Fibroblast of skin of right biceps (primary cell): ENCODE measurements at regions not wholly inside any gene's neighbourhood (a gene's known extent, or its start where the extent isn't known, plus 50 kb on each side); places are given as distances from the start of the nearest gene placed in this dataset.
"Not testable (repeated sequence)": the region's sequence is repeated elsewhere in the genome, so short reads cannot be mapped to it uniquely, and the experiment has no call there.

Experiments
- DNase-seq: peaks from one replicate; pipeline ENCODE4 v3.0.0-alpha.2; 2013

DNA sequence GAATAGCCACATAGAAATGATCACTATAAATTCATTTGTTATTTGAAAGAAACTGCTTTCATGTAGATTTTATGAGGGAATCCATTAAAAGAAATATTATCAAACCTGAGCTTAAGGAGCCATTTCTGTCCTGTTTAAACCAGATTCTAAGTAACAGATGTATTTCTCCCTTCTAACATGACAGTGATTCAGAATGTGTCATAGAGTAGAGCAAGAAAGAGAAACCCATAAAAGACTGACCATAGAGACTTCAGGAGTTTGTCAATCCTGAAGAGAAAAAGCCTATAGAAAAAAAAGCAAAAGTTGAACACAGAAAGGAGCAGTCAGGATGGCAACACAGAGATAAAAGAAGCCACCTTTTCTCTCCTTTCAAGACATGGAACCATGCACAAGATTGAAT, 390.6 kb downstream of the PRIM2 start:
- DNase-seq, result not testable (repeated sequence)

DNA sequence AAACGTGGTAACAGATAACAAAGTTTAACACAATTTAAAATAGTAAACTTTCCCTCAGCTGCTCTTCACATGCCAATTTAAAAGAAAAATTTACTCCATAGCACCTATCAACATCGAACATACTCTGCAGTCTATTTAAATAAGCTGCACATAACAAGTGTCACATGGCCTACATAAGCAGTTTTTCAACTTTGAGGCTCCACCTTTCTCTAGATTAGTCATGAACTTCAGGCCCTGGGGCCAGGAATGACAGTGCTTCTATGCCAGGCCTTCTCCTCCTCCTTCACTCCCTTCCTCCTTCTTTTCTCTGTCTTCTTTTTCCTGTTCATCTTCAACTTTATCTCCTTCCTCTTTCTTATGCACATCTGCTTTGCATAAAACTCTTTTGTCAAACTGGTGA, 405.1 kb downstream of the PRIM2 start:
- DNase-seq, result not testable (repeated sequence)

DNA sequence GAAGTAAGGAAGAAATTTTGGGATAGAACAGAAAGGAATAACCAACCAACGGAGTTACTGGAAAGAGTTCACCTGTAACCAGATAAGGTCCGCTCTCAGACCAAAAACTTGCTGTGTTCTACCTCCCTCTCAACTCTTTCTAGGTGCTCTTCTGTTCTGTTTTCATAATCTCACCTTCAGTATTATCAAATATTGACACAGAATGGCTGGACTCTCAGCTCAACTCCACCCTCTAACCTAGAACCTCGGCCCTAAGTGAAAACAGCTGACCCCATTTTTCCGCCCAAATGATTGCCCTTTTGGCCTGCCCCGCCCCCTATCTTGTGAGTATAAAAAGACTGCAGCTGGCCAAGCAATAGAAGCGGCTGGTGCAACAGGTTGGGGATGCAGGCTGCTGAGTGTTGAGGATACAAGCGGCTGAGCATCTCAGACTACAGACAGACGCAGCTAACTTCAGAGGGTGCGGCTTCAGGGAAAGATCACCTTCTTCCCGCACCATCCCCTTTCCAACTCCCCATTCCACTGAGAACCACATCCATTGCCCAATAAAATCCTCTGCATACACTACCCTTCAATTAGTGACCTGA, 406.5 kb downstream of the PRIM2 start:
- not testable (repeated sequence) for DNase-seq

DNA sequence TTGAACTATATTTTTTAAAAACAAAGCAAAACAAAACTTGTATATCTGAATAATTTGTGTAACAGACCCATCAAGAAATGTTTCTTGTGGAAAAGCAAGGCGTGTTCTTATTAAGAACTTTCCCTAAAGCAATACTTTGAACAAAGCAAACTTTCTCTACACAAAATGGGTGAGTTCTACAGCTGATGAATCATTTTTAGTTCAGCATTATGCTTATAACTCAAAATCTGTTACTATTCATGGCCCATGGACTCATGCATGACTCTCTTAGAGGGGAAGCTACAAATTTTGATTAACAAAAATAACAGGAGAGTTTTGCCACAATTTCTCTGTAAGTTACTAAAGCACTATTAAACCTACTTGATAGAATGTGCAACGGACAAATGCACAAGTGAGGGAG, 412.0 kb downstream of the PRIM2 start:
- DNase-seq, result not testable (repeated sequence)

DNA sequence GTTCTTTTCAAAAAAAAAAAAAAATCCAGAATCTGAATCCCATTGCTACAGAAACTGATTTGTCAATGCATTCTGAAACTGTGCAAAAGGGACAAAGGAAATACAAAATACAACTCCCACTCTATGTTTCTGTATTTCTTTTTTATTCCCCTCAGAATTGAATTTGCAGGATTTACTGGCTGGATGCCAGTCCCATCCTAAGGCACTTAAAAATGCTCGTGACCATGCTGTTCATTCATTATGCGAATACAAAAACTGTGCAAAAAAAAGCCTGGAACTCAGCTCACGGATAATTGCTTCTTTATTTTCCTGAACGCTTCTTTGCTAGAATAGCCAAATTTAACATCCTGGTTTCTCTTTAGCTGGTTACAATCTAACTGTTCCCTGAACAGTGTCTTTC, 413.3 kb downstream of the PRIM2 start:
- DNase-seq, result not testable (repeated sequence)

DNA sequence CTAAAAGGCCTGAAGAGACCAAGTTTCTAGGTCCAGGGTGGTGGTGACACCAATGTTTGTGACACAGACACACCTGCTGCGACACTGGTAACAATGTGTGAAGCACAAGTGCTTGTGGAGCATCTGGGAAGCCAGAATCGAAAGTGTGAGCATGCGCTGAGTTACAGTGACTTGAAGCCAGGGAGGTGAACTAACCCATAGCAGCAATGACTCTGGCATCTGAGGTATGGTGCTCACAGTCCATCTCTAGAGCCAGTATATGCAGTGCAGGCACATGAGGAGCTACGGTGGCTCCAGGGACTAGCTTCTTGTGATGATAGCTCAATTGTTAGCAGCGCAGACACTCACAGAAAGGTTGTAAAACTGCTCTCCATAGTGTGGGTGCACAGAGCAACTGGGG, 430.3 kb downstream of the PRIM2 start:
- DNase-seq, result not testable (repeated sequence)

DNA sequence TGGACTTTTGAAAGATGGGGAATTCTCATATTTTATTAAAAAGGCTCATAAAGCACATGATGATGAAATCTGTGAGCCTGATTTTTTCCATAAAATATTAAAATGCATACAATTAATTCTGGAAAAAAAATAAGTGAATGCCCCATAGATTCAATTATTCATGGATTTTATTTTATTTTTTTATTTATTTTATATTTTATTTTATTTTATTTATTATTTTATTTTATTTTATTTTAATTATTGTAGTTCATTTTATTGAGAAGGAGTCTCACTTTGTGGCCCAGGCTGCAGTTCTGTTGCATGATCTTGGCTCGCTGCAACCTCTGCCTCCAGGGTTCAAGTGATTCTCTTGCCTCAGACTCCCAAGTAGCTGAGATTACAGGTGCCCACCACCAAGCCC, 442.4 kb downstream of the PRIM2 start:
- DNase-seq, result not testable (repeated sequence)

DNA sequence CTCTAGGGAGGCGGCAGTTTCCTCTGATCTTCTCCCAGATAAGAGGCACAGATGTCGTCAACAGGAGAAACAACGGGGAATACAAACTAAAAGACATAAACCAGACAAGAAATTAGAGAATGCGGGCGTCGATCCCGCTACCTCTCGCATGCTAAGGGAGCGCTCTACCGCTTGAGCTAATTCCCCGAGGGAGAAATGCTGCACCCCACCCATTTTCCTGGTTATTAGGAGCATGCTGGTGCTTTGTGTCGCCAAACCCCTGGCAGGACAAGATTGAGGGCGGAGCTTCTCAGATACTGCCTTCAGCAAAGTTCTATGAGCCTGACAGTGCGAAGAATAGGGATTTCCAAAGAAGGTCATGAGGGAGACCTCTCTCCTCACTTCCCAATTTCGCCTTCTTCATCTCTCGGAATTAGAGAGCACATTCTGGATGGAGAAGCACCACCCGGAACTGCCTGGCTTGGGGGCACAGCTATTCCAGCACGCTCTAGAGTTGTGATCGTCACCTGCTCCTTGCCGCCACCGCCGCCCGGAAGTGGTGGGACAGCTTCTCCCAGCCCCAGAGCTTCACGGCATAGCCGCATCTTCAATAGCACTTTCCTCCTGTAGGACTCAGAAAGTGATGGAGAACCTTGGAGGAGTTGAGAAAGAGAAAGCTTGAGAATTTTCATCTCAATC, 475.4 kb downstream of the PRIM2 start:
- not testable (repeated sequence) for DNase-seq

DNA sequence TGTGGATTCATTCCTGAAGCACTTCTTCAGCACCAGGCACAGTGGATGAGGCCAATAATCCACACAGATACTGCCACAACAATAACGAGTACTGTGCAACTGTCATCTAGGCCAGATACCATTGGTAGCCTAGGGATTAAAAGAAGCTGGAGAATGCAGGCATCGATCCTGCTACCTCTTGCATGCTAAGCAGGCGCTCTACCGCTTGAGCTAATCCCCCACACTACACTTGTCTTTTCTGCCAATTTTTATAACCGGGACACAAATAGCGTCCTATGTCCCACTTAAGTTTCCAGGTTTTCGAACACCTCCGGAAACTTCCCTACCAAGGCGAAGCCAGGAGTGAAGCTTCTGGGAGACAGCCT, 475.9 kb downstream of the PRIM2 start:
- DNase-seq, result peak; percentile 12

DNA sequence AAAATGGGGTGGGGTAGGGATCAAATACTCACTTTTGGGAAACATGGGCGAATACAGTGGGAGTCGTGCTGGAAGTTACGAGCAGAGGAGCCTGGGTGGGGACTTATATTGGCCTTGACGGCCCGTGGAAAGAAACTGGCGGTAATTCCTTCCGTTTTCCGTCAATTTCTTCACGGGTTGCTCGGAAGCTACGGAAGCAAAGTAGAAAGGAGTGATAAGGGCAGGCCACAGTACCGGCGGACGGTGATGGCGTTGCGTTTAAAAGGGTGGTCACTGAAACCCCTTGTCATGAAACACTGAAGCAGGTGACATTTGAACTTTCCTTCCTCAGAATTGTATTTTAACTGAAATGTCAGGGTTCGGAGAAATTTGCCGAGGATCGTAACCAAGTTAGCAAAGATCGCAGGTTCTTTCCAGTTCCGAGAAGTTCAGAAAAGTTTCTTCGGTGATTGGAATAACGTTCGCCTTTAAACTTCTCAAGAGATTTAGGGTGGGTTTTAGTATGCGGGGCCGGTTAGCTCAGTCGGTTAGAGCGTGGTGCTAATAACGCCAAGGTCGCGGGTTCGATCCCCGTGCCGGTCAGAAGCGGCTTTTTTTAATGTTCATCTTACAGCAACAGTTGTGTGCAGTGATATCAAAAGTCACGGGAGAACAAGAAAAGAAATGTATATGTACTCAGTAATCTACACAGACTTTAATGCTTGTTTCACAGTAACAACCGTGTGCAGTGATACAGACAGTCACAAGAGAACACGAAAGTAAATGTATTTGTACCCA, 482.5 kb downstream of the PRIM2 start:
- peak; percentile 71 for DNase-seq

DNA sequence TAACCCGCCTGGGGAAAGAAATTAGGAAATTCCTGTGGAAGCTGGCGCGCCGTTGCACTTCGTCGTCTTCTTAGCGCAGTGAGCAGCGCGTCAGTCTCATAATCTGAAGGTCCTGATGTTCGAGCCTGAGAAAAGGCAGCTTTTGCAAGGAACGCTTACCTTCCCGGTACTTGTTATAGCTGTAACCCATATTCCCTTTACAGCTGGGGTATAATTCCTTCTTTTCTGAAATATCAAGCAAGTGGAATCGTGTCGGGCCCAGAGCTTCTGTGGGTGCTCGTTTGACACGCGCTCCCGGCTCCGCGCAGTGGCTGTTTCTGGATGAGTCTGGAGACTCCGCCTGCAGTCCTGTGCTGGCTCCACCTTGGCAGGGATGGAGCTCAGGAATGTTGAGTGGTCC, 491.2 kb downstream of the PRIM2 start:
- DNase-seq, result peak; percentile 34

DNA sequence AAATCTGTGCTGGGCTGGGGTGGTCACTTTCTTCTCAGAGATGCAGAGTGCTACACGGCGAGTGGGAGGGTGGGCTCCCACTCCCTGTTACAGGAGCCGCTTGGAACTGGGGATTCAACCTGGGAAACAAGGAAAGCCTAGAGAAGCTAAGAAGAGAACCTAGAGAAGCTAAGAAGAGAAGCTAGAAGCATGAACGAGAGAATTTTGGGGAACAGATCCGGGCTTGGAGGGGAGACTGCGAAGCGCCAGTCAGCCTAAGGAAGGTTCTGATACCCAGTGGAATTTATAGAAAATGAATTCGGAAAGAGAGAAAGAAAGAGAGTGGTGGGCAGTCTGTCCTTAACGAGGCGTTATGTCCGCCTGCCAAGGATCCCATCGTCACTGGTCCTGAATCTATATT, 492.0 kb downstream of the PRIM2 start:
- DNase-seq, result not testable (repeated sequence)

DNA sequence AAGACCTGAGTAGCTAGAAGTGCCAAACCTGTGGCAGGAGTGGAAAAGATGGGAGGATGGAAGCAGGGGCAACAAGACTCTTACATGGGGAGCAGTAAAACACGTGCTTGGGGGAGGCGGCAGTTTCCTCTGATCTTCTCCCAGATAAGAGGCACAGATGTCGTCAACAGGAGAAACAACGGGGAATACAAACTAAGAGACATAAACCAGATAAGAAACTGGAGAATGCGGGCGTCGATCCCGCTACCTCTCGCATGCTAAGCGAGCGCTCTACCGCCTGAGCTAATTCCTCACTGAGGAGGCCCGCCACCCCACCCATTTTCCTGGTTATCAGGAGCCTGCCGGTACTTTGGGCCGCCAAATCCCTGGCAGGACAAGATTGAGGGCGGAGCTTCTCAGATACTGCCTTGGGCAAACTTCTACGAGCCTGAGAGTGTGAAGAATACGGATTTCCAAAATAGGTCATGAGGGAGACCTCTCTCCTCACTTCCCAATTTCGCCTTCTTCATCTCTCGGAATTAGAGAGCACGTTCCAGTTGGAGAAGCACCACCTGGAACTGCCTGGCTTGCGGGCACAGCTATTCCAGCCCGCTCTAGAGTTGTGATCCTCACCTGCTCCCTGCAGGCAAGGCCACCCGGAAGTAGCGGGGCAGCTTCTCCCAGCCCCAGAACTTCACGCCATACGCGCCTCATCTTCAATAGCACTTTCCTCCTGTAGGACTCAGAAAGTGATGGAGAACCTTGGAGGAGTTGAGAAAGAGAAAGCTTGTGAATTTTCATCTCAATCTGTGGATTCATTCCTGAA, 496.0 kb downstream of the PRIM2 start:
- DNase-seq, result peak; percentile 20

DNA sequence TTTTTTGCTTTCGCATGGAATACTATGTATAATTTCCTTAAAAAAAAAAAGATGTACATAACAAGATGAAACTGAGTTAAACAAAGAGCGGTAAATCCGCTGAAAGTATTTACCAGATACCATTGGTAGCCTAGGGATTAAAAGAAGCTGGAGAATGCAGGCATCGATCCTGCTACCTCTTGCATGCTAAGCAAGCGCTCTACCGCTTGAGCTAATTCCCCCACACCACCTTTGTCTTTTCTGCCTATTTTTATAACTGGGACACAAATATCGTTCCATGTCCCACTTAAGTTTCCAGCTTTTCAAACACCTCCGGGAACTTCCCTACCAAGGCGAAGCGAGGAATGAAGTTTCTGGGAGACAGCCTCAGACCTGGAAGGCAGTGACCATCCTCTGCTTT, 498.4 kb downstream of the PRIM2 start:
- not testable (repeated sequence) for DNase-seq

DNA sequence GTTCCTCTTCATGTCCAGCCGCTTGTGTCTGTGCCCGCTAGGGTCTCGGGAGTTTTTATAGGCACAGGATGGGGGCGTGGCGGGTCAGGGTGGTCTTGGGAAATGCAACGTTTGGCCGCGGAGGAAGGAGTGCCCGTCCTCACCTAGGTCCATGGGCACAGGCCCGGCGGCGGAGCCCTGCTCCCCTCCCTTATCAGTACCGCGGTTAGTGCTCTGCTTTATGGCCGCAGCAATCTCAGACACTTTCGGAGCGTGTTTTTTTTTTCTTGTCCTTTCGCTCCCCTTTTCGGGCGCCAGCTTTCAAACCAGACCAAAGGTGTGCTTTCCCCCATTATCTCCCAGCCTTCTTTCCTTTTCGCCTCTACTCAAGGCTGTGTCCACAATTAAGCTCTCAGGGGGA, 503.9 kb downstream of the PRIM2 start:
- DNase-seq, result not testable (repeated sequence)

DNA sequence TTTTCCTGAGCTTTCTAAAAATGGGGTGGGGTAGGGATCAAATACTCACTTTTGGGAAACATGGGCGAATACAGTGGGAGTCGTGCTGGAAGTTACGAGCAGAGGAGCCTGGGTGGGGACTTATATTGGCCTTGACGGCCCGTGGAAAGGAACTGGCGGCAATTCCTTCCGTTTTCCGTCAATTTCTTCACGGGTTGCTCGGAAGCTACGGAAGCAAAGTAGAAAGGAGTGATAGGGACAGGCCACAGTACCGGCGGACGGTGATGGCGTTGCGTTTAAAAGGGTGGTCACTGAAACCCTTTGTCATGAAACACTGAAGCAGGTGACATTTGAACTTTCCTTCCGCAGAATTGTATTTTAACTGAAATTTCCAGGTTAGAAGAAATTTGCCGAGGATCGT, 505.0 kb downstream of the PRIM2 start:
- not testable (repeated sequence) for DNase-seq

DNA sequence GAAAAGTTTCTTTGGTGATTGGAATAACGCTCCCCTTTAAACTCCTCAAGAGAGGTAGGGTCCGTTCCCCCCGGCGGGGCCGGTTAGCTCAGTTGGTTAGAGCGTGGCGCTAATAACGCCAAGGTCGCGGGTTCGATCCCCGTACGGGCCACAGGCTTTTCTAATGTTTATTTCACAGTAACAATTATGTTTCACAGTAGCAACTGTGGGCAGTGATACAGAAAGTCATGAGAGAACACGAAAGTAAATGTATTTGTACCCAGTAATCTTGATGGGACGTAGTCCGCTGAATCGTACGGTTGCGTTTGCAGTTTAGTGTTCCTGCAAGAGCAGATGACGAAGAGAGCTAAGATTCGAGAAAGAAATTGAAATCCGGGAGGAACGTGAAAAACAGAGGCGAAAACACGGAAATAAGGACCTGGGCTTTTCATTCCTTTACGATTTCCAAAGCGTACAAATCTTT, 505.5 kb downstream of the PRIM2 start:
- DNase-seq, result peak; percentile 8

DNA sequence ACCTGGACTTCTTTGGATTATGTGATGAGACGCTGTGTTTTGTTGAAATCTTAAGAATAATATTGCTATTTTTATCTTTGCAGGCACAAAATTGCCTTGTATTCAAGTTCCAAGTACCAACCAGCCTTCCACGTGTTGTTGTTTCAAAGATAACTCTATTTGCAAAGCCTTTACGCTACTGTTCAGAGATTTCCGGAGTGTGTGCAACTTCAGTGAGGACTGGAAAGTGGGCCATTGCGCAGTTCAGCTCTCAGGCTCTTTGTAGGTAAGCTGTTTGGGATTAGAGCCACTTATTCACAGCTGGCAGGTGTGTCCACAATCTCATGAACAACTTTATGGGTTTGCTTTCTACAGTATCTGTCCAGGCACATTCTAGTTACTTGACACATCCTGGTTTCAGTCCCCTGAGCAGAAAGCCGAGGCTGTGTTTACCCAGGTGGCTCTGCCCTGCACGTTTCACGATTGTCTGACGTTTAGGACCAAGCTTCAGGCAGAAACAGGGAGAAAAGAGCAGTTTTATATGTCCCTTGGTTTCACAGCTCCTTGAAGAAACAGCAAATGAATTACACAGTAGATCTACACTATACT, 520.3 kb downstream of the PRIM2 start:
- not testable (repeated sequence) for DNase-seq

DNA sequence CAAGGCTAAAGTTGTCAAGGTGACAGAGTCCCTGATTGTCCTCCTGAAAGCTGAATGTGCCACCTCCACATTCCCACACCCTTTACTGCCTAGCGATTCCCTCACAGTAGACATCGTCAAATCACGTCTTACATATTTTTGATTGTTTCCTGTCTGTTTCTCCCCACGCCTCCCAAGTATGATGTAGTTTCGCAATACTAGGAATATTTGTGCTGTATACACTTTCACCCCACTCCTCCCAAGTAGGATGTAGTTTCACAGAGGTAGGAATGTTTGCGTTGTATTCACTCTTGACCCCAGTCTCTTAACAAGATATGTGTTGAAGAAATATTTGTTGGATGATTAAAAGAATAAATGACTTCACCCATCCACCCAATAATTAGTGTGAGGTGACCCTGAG, 524.1 kb downstream of the PRIM2 start:
- not testable (repeated sequence) for DNase-seq

DNA sequence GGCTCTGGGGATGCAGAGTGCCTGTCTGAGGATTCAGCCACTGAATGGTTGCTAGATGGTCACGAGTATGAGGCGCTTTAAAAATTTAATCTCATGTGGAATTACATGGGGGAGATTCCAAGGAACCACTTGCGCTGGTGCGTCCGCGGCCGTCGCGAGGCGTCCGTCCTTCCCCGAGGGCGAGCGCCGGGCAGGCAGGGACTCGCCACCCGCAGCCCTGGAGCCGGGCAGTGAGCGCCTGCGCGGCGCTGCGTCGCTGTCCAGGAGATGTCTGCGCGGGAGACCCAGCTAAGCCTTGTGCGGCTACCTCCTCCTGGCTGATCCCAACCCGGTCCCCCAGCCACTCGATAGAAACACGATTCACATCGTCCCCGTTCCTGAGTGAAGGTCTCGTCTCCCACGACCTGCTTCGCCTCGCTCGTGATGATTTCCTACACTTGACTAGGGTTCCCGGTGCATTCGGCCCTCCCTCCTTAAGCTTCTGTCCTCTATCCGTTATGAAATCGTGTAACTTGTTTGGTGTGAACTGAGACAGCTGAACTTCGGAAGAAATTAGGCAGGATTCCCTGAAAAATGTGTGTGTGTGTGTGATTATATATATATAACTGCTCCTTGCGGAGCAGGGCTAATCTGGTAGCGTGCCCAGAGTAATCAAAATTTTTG, 536.4 kb downstream of the PRIM2 start:
- DNase-seq, result not testable (repeated sequence)

DNA sequence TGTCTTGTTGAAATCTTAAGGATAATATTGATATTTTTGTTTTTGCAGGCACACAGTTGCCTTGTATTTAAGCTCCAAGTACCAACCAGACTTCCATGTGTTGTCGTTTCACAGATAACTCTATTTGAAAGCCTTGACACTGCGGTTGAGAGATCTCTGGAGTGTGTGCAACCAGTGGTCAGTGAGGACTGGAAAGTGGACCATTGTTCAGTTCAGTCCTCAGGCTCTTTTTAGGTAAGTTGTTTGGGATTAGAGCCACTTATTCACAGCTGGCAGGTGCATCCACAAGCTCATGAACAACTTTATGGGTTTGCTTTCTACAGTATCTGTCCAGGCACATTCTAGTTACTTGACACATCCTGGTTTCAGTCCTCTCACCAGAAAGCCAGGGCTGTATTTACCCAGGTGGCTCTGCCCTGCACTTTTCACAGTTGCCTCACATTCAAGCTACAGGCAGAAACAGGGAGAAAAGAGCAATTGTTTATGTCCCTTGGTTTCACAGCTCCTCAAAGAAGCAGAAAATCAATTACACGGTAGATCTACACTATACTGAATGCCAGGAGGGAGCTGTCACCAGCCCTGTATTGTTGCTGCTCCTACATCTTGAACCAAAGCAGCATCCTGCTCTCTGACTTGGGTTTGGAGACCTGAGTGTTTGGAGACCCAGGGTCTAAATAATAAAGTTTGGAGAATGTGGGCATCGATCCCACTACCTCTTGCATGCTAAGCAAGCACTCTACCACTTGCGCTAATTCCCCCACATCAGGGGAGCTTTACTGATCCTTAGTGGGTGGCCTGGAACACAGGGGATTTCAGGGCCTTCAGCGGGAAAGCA, 543.3 kb downstream of the PRIM2 start:
- not testable (repeated sequence) for DNase-seq
